SK-N-SH (cell line): ENCODE measurements at regions not wholly inside any gene's neighbourhood (a gene's known extent, or its start where the extent isn't known, plus 50 kb on each side); places are given as distances from the start of the nearest gene placed in this dataset.

Experiments
- CTCF ChIP-seq: fragments of 200-600 bp; sonication (generic); IDR thresholded peaks from 2 replicates; pipeline ENCODE4 v1.6.1; 2017; ENCODE audit warnings: antibody characterized with exemption, mild to moderate bottlenecking, moderate library complexity
- EP300 ChIP-seq, 2 experiments: IDR thresholded peaks; 2 replicates each; pipeline versions ENCODE4 v1.4.0 to v1.6.1; 2012; ENCODE audit warnings: borderline replicate concordance in 1 of 2, low read depth in 1 of 2, low read length in 1 of 2
- EZH2phosphoT487 ChIP-seq: fragments of 200-600 bp; sonication (generic); IDR thresholded peaks from 2 replicates; pipeline ENCODE4 v1.6.1; 2017; ENCODE audit warnings: low read depth, mixed run types, mild to moderate bottlenecking, antibody characterized with exemption, moderate library complexity, borderline replicate concordance
- GABPA ChIP-seq: IDR thresholded peaks from 2 replicates; pipeline ENCODE4 v1.4.0; 2012; ENCODE audit warnings: low read depth, mild to moderate bottlenecking
- POLR2AphosphoS5 ChIP-seq: IDR thresholded peaks from 2 replicates; pipeline ENCODE4 v1.6.1; 2012; ENCODE audit warnings: low read depth, low read length
- RCOR1 ChIP-seq: fragments of 150-350 bp; IDR thresholded peaks from 2 replicates; pipeline ENCODE4 v1.6.1; 2017; ENCODE audit warnings: antibody characterized with exemption, low read length
- RXRA ChIP-seq: IDR thresholded peaks from 2 replicates; pipeline ENCODE4 v1.4.0; 2012; ENCODE audit warnings: low read depth, mild to moderate bottlenecking, borderline replicate concordance
- ZBTB33 ChIP-seq: IDR thresholded peaks from 2 replicates; pipeline ENCODE4 v1.4.0; 2012; ENCODE audit warnings: low read depth, borderline replicate concordance
- TF ChIP-seq, protein P1 (sequence below): IDR thresholded peaks from 2 replicates; pipeline ENCODE4 v1.4.0; 2012; ENCODE audit warnings: low read depth

DNA sequence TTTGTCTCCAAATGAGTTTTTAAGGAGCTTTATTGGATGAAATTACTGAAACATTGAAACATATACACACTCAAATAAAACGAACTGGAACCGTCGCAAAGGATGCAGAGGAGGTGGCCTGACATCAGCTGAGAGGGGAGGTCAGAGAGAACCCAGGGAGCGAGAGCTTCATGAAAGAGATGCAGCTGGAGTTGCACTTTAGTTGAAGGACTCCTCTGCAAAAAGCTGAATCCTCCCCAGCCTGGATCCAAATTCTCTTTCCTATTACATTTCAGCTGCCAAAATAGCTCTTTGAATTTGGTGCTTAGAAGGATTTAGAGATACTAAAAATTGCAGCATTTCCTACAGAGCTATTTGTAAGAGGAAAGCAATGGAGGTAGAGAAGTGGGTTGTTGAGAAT lies 140.0 kb upstream of the DPP6 start:
- no peak for TF ChIP-seq POLR2AphosphoS5
- TF ChIP-seq CTCF: no peak
- TF ChIP-seq RCOR1: no peak
- TF ChIP-seq ZBTB33: no peak
- no peak for TF ChIP-seq GABPA
- TF ChIP-seq RXRA: no peak
- TF ChIP-seq, protein P1, sequence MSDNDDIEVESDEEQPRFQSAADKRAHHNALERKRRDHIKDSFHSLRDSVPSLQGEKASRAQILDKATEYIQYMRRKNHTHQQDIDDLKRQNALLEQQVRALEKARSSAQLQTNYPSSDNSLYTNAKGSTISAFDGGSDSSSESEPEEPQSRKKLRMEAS: no peak
- TF ChIP-seq EZH2phosphoT487: no peak
- no peak for TF ChIP-seq EP300 (IDR thresholded peaks at IDR 0.05; ENCODE audit: borderline replicate concordance in 1 of 2, low read depth in 1 of 2, low read length in 1 of 2)
